ENCODE measurements at regions not wholly inside any gene's neighbourhood (a gene's known extent, or its start where the extent isn't known, plus 50 kb on each side); places are given as distances from the start of the nearest gene placed in this dataset.
"Not testable (repeated sequence)": the region's sequence is repeated elsewhere in the genome, so short reads cannot be mapped to it uniquely, and the experiment has no call there.

- TF ChIP-seq POLR2A (IDR thresholded peaks at IDR 0.05; ENCODE audit: extremely low read depth, insufficient read length) = no peak
- no peak for DNase-seq (ENCODE audit: low read depth)
- H3K4me3 ChIP-seq (ENCODE audit: low read depth, low read length) = no peak overlapping the region
Observed at GRCh38 chr7:32223071-32223650, 153.0 kb upstream of the PDE1C start.

DNA sequence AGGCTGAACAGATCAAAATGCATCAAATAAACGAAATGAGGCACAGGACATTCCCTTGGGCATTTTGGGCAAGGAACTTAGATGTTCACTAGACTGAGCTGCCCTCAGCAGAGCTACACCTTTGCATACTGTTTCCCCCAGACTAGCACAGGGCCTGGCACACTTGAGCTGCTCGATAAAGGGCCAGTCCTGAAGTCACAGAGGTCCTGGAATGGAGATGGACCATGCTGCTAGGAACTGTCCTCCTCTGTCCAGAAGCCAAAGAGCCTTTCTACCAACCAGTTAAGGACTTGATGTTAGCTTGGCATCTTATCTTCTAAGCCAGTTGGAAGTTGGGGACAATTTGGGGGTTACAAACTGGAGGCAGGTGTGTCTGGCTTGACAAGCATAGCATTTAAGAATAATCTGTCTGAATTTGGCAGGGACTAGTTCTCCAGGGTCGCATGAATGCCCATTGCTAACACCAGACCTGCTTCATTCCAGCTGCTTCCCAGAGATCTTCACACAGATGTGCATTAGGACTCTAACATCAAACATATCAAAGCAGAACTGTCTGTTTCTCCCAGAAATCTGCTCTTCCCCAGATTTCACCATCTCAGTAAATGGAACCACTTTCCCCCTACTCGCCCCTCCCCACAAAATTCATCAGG, 152.2 kb upstream of the PDE1C start:
- H3K4me3 ChIP-seq (ENCODE audit: low read depth, low read length) = no peak overlapping the region
- no peak for DNase-seq (ENCODE audit: low read depth)
- TF ChIP-seq MAX (IDR thresholded peaks at IDR 0.05; ENCODE audit: low read depth, low read length) (no peak), POLR2A (IDR thresholded peaks at IDR 0.05; ENCODE audit: extremely low read depth, insufficient read length) (no peak), MYC (IDR thresholded peaks at IDR 0.05; ENCODE audit: low read depth, low read length) (no peak)
- TF ChIP-seq, protein P1, sequence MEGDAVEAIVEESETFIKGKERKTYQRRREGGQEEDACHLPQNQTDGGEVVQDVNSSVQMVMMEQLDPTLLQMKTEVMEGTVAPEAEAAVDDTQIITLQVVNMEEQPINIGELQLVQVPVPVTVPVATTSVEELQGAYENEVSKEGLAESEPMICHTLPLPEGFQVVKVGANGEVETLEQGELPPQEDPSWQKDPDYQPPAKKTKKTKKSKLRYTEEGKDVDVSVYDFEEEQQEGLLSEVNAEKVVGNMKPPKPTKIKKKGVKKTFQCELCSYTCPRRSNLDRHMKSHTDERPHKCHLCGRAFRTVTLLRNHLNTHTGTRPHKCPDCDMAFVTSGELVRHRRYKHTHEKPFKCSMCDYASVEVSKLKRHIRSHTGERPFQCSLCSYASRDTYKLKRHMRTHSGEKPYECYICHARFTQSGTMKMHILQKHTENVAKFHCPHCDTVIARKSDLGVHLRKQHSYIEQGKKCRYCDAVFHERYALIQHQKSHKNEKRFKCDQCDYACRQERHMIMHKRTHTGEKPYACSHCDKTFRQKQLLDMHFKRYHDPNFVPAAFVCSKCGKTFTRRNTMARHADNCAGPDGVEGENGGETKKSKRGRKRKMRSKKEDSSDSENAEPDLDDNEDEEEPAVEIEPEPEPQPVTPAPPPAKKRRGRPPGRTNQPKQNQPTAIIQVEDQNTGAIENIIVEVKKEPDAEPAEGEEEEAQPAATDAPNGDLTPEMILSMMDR (IDR thresholded peaks at IDR 0.05; ENCODE audit: low read depth, low read length) = no peak

DNA sequence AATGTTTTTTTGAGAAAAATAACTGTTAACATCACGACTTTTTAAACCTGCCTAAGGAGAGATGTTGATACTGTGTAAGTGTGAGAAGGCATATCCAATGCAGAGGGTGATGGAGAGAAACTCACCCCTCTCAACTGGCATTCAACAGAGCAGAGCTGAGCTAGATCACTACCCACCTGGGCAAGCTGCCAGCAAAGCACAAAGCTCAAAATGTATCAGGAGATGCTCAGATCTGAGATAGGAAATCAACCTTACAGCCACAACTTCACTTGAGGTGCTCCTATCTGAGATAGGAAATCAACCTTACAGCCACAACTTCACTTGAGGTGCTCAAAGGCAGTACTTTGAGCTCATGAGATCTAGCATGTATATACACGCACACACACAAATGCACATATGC, 151.5 kb upstream of the PDE1C start:
- no peak for DNase-seq (ENCODE audit: low read depth)
- TF ChIP-seq MAX (IDR thresholded peaks at IDR 0.05; ENCODE audit: low read depth, low read length) = no peak
- TF ChIP-seq POLR2A (IDR thresholded peaks at IDR 0.05; ENCODE audit: extremely low read depth, insufficient read length) = no peak
- TF ChIP-seq, protein P1 (IDR thresholded peaks at IDR 0.05; ENCODE audit: low read depth, low read length) = no peak
- no peak for TF ChIP-seq MYC (IDR thresholded peaks at IDR 0.05; ENCODE audit: low read depth, low read length)
- no peak overlapping the region for H3K4me3 ChIP-seq (ENCODE audit: low read depth, low read length)

GRCh38 chr7:32221056-32221455, 150.8 kb upstream of the PDE1C start:
- TF ChIP-seq MAX (IDR thresholded peaks at IDR 0.05; ENCODE audit: low read depth, low read length) (no peak), MYC (IDR thresholded peaks at IDR 0.05; ENCODE audit: low read depth, low read length) (no peak), POLR2A (IDR thresholded peaks at IDR 0.05; ENCODE audit: extremely low read depth, insufficient read length) (no peak)
- TF ChIP-seq, protein P1 (IDR thresholded peaks at IDR 0.05; ENCODE audit: low read depth, low read length) = no peak
- H3K4me3 ChIP-seq (ENCODE audit: low read depth, low read length) = no peak overlapping the region
- DNase-seq (ENCODE audit: low read depth) = no peak

DNA sequence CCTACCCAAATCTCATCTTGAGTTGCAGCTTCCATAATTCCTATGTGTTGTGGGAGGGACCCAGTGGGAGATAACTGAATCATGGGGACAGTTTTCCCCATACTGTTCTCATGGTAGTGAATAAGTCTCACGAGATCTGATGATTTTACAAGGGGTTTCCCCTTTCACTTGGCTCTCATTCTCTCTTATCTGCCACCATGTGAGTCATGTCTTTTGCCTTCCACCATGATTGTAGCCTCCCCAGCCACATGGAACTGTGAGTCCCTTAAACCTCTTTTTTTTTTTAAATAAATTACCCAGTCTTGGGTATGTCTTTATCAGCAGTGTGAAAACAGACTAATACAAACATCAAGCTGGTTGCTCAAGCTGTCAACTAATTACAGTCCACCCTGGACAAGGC, 149.6 kb upstream of the PDE1C start:
- DNase-seq (ENCODE audit: low read depth); H3K4me3 ChIP-seq (ENCODE audit: low read depth, low read length): not testable (repeated sequence)

- TF ChIP-seq, protein P1 (IDR thresholded peaks at IDR 0.05; ENCODE audit: low read depth, low read length) = no peak
- no peak for TF ChIP-seq MAX (IDR thresholded peaks at IDR 0.05; ENCODE audit: low read depth, low read length)
- no peak for TF ChIP-seq MYC (IDR thresholded peaks at IDR 0.05; ENCODE audit: low read depth, low read length)
- no peak for TF ChIP-seq POLR2A (IDR thresholded peaks at IDR 0.05; ENCODE audit: extremely low read depth, insufficient read length)
- no peak overlapping the region for H3K4me3 ChIP-seq (ENCODE audit: low read depth, low read length)
- no peak for DNase-seq (ENCODE audit: low read depth)
Observed at GRCh38 chr7:32219416-32219815, 149.2 kb upstream of the PDE1C start.

DNA sequence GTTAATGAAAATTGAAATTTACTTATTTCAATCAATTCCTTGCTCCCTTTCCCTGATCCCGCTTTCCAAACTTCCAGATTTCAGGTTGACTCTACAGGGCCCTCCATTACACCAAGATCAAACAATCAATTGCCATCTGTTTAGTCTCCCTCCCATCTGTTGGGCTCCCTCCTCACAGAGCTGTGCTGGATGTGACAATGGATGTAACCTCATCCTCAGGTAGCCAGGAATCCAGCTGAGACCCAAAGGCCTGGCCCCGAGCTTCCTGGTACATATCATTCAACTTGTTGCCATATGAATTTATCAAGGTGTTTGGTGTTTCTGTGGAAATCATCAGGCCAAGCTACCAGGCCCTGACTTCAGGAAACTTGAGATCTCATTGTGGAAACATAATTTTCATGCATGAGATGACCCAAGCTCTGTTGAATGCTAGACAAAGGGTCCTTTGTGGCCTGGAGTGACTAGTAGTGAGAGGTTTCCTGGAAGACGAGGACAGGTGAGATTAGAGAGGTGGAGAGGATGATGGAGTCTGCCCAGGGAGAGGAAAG, 148.6 kb upstream of the PDE1C start:
- DNase-seq (ENCODE audit: low read depth) = no peak
- H3K4me3 ChIP-seq (ENCODE audit: low read depth, low read length) = no peak overlapping the region
- TF ChIP-seq POLR2A (IDR thresholded peaks at IDR 0.05; ENCODE audit: extremely low read depth, insufficient read length) (no peak), MYC (IDR thresholded peaks at IDR 0.05; ENCODE audit: low read depth, low read length) (no peak), MAX (IDR thresholded peaks at IDR 0.05; ENCODE audit: low read depth, low read length) (no peak)
- TF ChIP-seq, protein P1 (IDR thresholded peaks at IDR 0.05; ENCODE audit: low read depth, low read length) = no peak
